GM23338 (cell line): ENCODE measurements at regions not wholly inside any gene's neighbourhood (a gene's known extent, or its start where the extent isn't known, plus 50 kb on each side); places are given as distances from the start of the nearest gene placed in this dataset.

ENCODE experiments used
- ATAC-seq: fragments of 200-7000 bp; cut with Tn5 transposase; 3 replicates; pipeline ENCODE4 v1.9.1; 2020
- DNase-seq: peaks from one replicate; pipeline ENCODE4 v3.0.0-alpha.2; 2015; ENCODE audit warnings: low spot score
- H2AFZ ChIP-seq: fragments of 200-600 bp; sonication (generic); 2 replicates; pipeline ENCODE4 v1.8.0; 2016; ENCODE audit warnings: antibody characterized with exemption, mild to moderate bottlenecking, moderate library complexity
- H3F3A ChIP-seq: fragments of 200-600 bp; sonication (generic); replicated peaks from 2 replicates; pipeline ENCODE4 v1.8.0; 2017; ENCODE audit warnings: antibody characterized with exemption, mixed run types, low read depth
- H3K27ac ChIP-seq: fragments of 200-600 bp; sonication (generic); 2 replicates; pipeline ENCODE4 v1.6.1; 2016; ENCODE audit warnings: low read depth
- H3K27me3 ChIP-seq: fragments of 200-600 bp; sonication (generic); 2 replicates; pipeline ENCODE4 v1.8.0; 2016; ENCODE audit warnings: mild to moderate bottlenecking, mixed run types, moderate library complexity; ENCODE audit not compliant: insufficient read depth
- H3K36me3 ChIP-seq: fragments of 200-600 bp; sonication (generic); 2 replicates; pipeline ENCODE4 v1.8.0; 2016; ENCODE audit warnings: mild to moderate bottlenecking; ENCODE audit not compliant: insufficient read depth
- H3K4me1 ChIP-seq: fragments of 200-600 bp; sonication (generic); 2 replicates; pipeline ENCODE4 v1.8.0; 2016; ENCODE audit warnings: mild to moderate bottlenecking, moderate library complexity; ENCODE audit not compliant: insufficient read depth
- H3K4me2 ChIP-seq: fragments of 200-600 bp; sonication (generic); 2 replicates; pipeline ENCODE4 v1.7.1; 2017; ENCODE audit warnings: mixed run types
- H3K4me3 ChIP-seq: fragments of 200-600 bp; sonication (generic); 2 replicates; pipeline ENCODE4 v1.6.1; 2016; ENCODE audit warnings: mixed run types
- H3K79me2 ChIP-seq: fragments of 200-600 bp; sonication (generic); replicated peaks from 2 replicates; pipeline ENCODE4 v1.8.0; 2017; ENCODE audit warnings: mild to moderate bottlenecking; ENCODE audit not compliant: insufficient read depth
- H3K9me2 ChIP-seq: fragments of 200-600 bp; sonication (generic); 2 replicates; pipeline ENCODE4 v1.8.0; 2017; ENCODE audit not compliant: insufficient read depth
- H4K20me1 ChIP-seq: fragments of 200-600 bp; sonication (generic); replicated peaks from 2 replicates; pipeline ENCODE4 v1.8.0; 2017; ENCODE audit warnings: mild to moderate bottlenecking; ENCODE audit not compliant: insufficient read depth
- H3K27ac Mint-ChIP-seq: 2 replicates; pipeline ENCODE4 v1.8.0; 2020; ENCODE audit warnings: inconsistent platforms, mild to moderate bottlenecking, moderate library complexity, mixed read lengths
- H3K27me3 Mint-ChIP-seq: 3 replicates; pipeline ENCODE4 v1.8.0; 2022; ENCODE audit warnings: low read depth, mild to moderate bottlenecking, moderate library complexity, mixed read lengths, inconsistent platforms; ENCODE audit not compliant: insufficient read depth, poor library complexity
- H3K36me3 Mint-ChIP-seq: 3 replicates; pipeline ENCODE4 v1.8.0; 2021; ENCODE audit warnings: low read depth, mild to moderate bottlenecking, inconsistent platforms, moderate library complexity, mixed read lengths
- H3K4me1 Mint-ChIP-seq: 3 replicates; pipeline ENCODE4 v1.8.0; 2020; ENCODE audit warnings: mild to moderate bottlenecking, inconsistent platforms, mixed read lengths
- H3K4me3 Mint-ChIP-seq: 3 replicates; pipeline ENCODE4 v1.8.0; 2021; ENCODE audit warnings: moderate library complexity, mild to moderate bottlenecking, inconsistent platforms, mixed read lengths
- H3K9me3 Mint-ChIP-seq: 3 replicates; pipeline ENCODE4 v1.8.0; 2020; ENCODE audit warnings: moderate library complexity, mild to moderate bottlenecking, inconsistent platforms, mixed read lengths
- CREB1 ChIP-seq: fragments of 250-450 bp; sonication (Bioruptor Pico); IDR thresholded peaks from 2 replicates; pipeline ENCODE4 v1.5.0; 2020; ENCODE audit warnings: low read depth, mild to moderate bottlenecking, moderate library complexity
- CTCF ChIP-seq, 2 experiments: fragments of 200-600 bp in 1 of 2; sonication (generic) in 1 of 2; conservative IDR thresholded peaks; 2 replicates each; pipeline versions ENCODE4 v1.5.1 to v1.6.1; 2016 to 2017; ENCODE audit warnings: antibody characterized with exemption in 2 of 2, low read depth in 2 of 2, mild to moderate bottlenecking in 2 of 2, moderate library complexity in 1 of 2
- ETS1 ChIP-seq: IDR thresholded peaks from 2 replicates; pipeline ENCODE4 v1.6.1; 2016; ENCODE audit warnings: antibody characterized with exemption
- EZH2 ChIP-seq: fragments of 200-600 bp; sonication (generic); IDR thresholded peaks from one replicate; pipeline ENCODE4 v1.8.0; 2017; ENCODE audit warnings: antibody characterized with exemption, mild to moderate bottlenecking, low read depth; ENCODE audit not compliant: unreplicated experiment
- EZH2phosphoT487 ChIP-seq: fragments of 200-600 bp; sonication (generic); IDR thresholded peaks from one replicate; pipeline ENCODE4 v1.8.1; 2018; ENCODE audit warnings: antibody characterized with exemption; ENCODE audit not compliant: unreplicated experiment
- JUNB ChIP-seq: IDR thresholded peaks from one replicate; pipeline ENCODE4 v1.6.1; 2016; ENCODE audit warnings: antibody characterized with exemption; ENCODE audit not compliant: unreplicated experiment
- NANOG ChIP-seq: IDR thresholded peaks from 2 replicates; pipeline ENCODE4 v1.6.1; 2016; ENCODE audit warnings: antibody characterized with exemption, borderline replicate concordance
- POLR2AphosphoS5 ChIP-seq: IDR thresholded peaks from 2 replicates; pipeline ENCODE4 v1.6.1; 2016; ENCODE audit warnings: antibody characterized with exemption, low read depth
- REST ChIP-seq: IDR thresholded peaks from one replicate; pipeline ENCODE4 v1.6.1; 2018; ENCODE audit warnings: antibody characterized with exemption; ENCODE audit not compliant: unreplicated experiment
- STAT1 ChIP-seq: IDR thresholded peaks from one replicate; pipeline ENCODE4 v1.6.1; 2016; ENCODE audit warnings: antibody characterized with exemption; ENCODE audit not compliant: unreplicated experiment
- ZNF114 ChIP-seq: fragments of 250-450 bp; sonication (Bioruptor Pico); IDR thresholded peaks from 2 replicates; pipeline ENCODE4 v1.5.0; 2020; ENCODE audit warnings: mild to moderate bottlenecking, moderate library complexity
- ZNF331 ChIP-seq: fragments of 250-450 bp; sonication (Bioruptor Pico); IDR thresholded peaks from 2 replicates; pipeline ENCODE4 v1.5.0; 2020; ENCODE audit warnings: low read depth, mild to moderate bottlenecking, moderate library complexity
- ZNF462 ChIP-seq: fragments of 250-450 bp; sonication (Bioruptor Pico); IDR thresholded peaks from 2 replicates; pipeline ENCODE4 v1.5.0; 2020; ENCODE audit warnings: mild to moderate bottlenecking, moderate library complexity

- no peak for TF ChIP-seq EZH2
- no peak for TF ChIP-seq REST
- no peak for TF ChIP-seq ZNF331 (CRISPR knock-in tag)
- TF ChIP-seq ZNF462 (CRISPR knock-in tag): no peak
- TF ChIP-seq CREB1: no peak
- TF ChIP-seq ZNF114 (CRISPR knock-in tag): no peak
- no peak for TF ChIP-seq CTCF (conservative IDR thresholded peaks at IDR 0.05; ENCODE audit: low read depth in 2 of 2)
- no peak for TF ChIP-seq EZH2phosphoT487
- TF ChIP-seq STAT1: no peak
- no peak for TF ChIP-seq POLR2AphosphoS5
- TF ChIP-seq ETS1: no peak
- TF ChIP-seq NANOG: no peak
- no peak for TF ChIP-seq JUNB
- H3K36me3 ChIP-seq: no peaks in the 10 kb centered on the region
- H3K9me3 Mint-ChIP-seq: no peaks in the 10 kb centered on the region
- no peaks in the 10 kb centered on the region for H3K4me1 Mint-ChIP-seq
- no peaks in the 10 kb centered on the region for H4K20me1 ChIP-seq
- no peak overlapping the region for H3K27ac Mint-ChIP-seq
- H3K4me3 ChIP-seq: no peak overlapping the region
- ATAC-seq (no peak), DNase-seq (no peak)
- H3K9me2 ChIP-seq: no peaks in the 10 kb centered on the region
- H3K27ac ChIP-seq: no peak overlapping the region
- no peak overlapping the region for H3K4me2 ChIP-seq
- H3K4me3 Mint-ChIP-seq: no peak overlapping the region
- no peaks in the 10 kb centered on the region for H3K4me1 ChIP-seq
- H3K27me3 Mint-ChIP-seq: peaks cover 2% of the 10 kb centered on the region
- no peaks in the 10 kb centered on the region for H3K79me2 ChIP-seq
- no peaks in the 10 kb centered on the region for H3K27me3 ChIP-seq
- no peak overlapping the region for H2AFZ ChIP-seq
- 0 out of 2 replicates have a peak, but pooled peaks cover 3% of the 10 kb centered on the region for H3F3A ChIP-seq
- H3K36me3 Mint-ChIP-seq: no peaks in the 10 kb centered on the region
Measured at GRCh38 chr2:604385-604784, 72.8 kb downstream of the TMEM18 start.
